Tibial nerve (tissue), 4 donors: ENCODE measurements at regions not wholly inside any gene's neighbourhood (a gene's known extent, or its start where the extent isn't known, plus 50 kb on each side); places are given as distances from the start of the nearest gene placed in this dataset.

ENCODE experiments used
- CTCF ChIP-seq, 5 experiments: fragments of 200-600 bp in 3 of 5; fragments of 450-650 bp in 2 of 5; sonication (generic) in 3 of 5; IDR thresholded peaks; one replicate each; pipeline ENCODE4 v1.5.1; 2016 to 2019; ENCODE audit warnings: antibody characterized with exemption in 5 of 5, mild to moderate bottlenecking in 3 of 5, moderate library complexity in 2 of 5
- EP300 ChIP-seq, 2 donors: sonication (generic); formaldehyde crosslinking; IDR thresholded peaks; one replicate each; pipeline ENCODE4 v1.6.1; 2017; ENCODE audit warnings: antibody characterized with exemption in 2 of 2, mild to moderate bottlenecking in 1 of 2

- TF ChIP-seq CTCF (IDR thresholded peaks at IDR 0.05) (no peak), EP300 (IDR thresholded peaks at IDR 0.05) (no peak)
Measured at GRCh38 chr20:23186808-23187207, 100.7 kb upstream of the CD93 start.
